GM19395 (cell line): ENCODE measurements at regions not wholly inside any gene's neighbourhood (a gene's known extent, or its start where the extent isn't known, plus 50 kb on each side); places are given as distances from the start of the nearest gene placed in this dataset.

Experiments used
- ATAC-seq: cut with Tn5 transposase; IDR thresholded peaks from one replicate; pipeline ENCODE4 v1.9.1; 2021; ENCODE audit warnings: mild to moderate bottlenecking, moderate library complexity; ENCODE audit not compliant: unreplicated experiment

DNA sequence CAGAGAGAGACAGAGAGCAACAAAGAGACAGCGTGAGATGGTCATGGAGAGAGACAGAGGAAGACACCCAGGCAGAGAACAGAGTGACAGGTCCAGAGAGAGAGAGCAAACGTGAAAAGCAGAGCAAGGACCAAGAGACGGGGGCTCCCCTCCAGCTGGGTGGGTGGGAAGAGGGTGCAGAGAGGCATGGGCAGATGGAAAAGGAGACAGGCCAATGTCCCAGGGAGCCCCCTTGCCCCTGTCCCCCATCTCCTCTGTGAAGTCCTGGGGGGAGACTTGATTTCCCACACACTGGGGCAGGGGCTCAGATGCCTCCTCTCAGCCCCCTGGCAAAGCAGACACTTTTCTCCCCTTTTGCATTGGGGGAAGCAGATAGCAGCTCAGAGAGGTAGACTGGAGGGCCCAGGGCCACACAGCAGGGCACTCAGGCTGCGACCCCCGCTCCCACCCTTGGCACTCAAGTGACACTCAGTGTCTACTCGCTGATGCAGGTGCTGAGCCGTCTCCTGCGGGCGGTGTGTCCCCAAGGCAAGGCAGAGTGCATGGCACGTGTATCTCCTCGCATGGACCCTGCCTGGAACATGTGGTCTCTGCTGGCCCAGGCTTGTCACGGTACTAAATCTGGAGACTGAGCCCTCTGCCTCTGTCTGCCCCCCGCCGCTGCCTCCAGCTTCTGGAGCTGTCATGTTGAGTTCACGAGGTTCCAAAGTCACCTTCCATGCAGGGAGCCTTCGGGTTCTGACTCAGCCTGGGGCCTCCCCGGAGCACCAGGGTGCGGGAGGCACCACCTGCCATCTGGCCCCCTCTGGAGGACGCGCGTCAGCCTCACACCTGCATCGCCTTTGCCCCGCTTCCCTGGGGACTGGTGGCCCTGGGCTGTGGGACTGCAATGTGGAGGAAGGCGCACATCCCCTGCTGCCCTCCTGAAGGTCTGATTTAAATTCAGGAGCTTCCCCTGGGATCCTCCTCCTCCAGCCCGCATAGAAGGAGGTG, 215.9 kb upstream of the GSE1 start:
- ATAC-seq, result no peak

- no peak for ATAC-seq
Measured at GRCh38 chr16:85398050-85398451, 215.1 kb upstream of the GSE1 start.

DNA sequence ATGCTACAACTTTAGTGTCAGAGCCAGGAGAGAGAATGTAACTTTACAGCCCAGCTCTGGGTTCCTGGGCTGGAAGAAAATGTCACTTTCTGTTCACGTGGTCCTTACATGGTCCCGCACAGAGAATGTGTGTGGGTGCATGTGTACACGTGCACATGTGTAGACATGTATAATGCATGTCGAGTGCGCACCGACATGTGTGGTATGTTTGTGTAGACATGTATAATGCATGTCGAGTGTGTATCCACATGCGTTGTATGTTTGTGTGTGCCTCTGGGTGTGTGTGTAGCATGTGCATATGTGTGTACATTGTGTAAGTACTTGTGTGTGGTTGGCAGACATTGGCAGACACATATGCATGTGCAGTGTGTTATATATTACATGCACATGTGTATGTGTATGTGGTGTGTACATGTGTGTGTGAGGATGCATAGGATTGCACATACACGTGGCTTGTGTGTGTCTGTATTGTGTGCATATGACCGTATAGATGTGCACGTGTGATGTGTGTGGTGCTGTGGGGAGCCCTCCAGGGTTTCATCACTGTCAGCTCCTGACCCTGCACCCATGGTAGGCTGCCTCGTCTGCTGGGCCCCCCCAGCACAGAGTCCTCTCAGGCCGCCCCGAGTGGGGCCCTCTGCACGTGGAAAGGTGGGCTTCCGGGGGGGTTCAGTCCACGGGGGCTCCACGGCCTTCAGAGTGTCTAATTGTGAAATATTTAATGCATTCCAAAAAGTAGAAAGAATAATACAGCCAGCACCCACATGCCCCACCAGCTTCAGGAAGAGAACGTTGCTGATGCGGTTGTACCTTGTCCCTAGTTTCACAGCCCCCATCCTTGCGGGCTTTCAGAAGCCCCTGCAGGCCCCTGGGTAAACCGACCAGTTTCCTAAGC, 214.2 kb upstream of the GSE1 start:
- ATAC-seq, result no peak

DNA sequence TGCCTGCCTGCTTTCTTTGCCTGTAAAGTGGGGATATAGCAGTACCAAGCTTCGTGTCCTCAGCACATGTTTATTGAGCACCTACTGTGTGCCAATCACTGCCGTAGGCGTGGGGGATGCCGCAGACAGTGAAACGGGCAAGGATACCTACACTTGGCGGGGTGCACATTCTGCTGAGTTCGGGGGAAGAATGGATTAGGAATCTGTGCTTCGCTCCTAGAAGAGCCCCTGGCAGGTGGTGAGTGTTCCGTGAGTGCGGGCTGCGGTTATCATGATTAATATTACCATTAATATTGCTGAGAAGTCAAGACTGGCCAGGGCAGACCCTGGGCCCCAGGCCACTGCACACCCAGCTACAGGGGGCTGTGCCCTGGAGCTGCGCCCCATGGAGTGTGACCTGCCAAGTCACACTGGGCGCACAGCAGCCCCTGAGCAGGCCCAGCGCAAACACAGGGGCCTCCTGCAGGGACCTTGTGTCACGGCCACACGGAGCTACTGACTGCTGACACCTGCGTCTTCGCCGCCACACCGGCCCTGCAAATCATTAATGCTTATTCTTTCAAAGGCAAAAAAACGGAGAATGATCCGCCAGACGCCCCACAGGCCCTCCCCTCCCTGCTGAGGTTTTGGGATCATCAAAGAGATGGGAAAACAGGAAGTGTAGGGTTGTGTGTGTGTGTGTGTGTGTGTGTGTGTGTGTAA, 213.4 kb upstream of the GSE1 start:
- no peak for ATAC-seq

DNA sequence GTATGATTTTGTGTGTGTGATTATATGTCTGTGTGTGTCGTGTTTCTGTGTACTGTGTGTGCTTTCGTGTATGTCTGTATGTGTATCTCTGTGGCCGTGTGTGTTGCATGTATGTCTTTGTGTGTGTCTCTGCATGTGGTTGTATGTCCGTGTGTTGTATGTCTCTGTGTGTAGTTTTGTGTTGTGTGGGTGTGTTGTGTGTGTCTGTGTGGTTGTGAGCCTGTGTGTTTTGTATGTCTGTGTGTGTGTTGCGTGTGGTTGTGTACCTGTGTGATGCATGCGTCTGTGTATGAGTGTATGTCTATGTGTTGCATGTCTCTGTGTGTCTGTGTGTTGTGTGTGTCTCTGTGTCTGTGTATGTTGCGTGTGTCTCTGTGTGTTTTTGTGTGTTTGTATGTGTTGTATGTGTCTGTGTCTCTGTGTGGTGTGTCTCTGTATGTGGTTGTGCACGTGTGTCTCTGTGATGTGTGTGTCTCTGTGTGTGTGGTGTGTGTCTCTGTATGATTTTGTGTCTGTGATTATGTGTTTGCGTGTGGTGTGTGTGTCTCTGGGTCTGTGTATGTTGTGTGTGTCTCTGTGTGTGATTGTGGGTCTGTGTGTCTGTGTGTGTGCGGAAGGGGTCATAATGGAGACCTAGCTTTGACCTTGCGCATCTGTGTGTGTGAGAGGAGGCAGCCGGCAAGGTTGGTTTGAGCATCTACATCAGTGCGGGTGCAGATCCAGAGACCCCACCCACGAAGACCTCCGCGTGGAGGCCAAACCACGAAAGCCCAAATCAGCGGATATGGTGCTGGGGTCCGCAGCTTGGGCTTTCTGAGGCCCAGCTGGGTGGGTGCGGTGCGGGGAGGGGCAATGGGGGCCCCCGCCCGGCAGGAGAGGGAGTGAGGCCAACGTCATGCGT, 212.6 kb upstream of the GSE1 start:
- no peak for ATAC-seq

- no peak for ATAC-seq
Measured at GRCh38 chr16:85401370-85401916, 211.7 kb upstream of the GSE1 start.

DNA sequence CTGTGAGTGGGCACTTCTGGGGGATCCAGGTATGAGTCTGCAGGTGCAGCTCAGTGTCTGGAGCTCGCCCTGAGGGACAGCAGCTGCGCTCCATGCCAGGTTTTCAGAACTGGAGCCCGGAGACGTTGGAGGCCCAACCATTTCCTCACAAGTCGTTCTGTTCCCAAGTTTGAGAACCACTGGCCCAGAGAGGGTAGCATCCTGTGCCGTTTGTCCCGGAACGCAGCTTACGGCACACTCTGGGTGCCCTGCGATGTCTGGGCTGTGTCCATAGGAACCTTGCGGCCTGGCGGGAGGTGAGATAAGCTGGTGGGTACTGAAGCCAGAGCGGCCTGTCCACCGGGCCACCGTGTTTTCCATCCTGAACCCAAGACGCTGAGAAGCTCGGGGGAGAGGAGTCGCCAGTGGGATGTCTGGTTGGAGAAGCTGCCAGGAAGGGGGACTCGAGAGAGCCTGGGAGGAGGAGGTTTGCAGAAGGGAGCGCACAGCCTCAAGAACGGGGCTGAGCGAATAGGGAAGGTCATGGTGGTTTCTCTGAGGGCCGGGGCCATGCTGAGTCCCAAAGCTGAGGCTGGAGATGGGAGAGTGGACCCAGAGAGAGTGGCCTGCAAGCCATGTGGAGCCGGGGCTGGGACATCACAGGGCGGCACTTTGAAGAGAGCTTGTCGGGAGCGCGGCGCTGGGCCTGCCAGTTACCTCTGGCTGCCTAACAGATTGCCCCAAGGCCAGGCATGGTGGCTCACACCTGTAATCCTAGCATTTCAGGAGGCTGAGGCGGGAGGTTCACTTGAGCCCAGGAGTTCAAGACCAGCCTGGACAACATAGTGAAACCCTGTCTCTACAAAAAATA, 211.0 kb upstream of the GSE1 start:
- ATAC-seq, result no peak

- ATAC-seq, result no peak
Measured at GRCh38 chr16:85402910-85403692, 210.0 kb upstream of the GSE1 start.

GRCh38 chr16:85403693-85404092, 209.4 kb upstream of the GSE1 start:
- ATAC-seq, result no peak

- no peak for ATAC-seq
Measured at GRCh38 chr16:85412911-85413520, 200.1 kb upstream of the GSE1 start.

DNA sequence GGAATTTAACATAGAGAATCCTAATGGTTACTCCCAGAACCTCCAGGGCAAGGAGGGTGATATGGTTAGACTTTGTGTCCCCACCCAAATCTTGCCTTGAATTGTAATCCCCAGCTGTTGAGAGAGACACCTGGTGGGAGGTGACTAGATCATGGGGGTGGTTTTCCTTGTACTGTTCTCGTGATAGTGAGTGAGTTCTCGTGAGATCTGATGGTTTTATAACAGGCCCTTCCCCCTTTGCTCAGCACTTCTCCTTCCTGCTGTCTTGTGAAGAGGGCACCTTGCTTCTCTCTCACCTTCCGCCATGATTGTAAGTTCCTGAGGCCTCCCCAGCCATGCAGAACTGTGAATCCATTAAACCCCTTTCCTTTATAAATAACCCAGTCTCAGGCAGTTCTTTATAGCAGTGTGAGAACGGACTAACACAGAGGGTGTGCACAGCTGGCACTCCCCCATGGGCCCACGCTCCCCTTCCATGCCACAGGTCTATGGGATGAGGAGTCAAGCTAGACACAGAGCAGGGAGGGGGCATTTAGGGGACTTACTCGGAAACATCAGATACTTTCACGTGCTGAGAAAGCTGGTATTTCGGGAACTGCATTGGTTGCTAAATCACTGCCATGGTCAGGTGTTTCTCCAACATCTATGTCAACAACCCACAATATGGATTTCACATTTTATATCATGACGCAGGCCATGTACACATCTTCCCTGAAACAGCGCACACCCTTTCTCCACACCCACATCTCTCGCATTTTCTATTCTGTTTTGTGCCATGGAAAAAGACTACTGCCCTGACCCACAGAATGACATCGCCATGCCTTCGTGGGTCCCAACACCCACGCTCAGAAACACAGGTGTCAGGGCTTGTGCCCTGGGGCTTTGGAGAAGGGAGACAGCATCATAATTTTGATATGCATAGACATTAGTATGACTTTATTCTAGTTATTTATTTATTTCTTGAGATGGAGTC, 199.1 kb upstream of the GSE1 start:
- ATAC-seq, result no peak

- ATAC-seq, result no peak
Measured at GRCh38 chr16:85415196-85416090, 197.7 kb upstream of the GSE1 start.

- ATAC-seq, result no peak
Measured at GRCh38 chr16:85416228-85417109, 196.7 kb upstream of the GSE1 start.

GRCh38 chr16:85417156-85417860, 195.8 kb upstream of the GSE1 start:
- no peak for ATAC-seq
